Skeletal muscle cell (primary cell): ENCODE measurements at regions not wholly inside any gene's neighbourhood (a gene's known extent, or its start where the extent isn't known, plus 50 kb on each side); places are given as distances from the start of the nearest gene placed in this dataset.
"Not testable (repeated sequence)": the region's sequence is repeated elsewhere in the genome, so short reads cannot be mapped to it uniquely, and the experiment has no call there.

ENCODE experiments used
- DNase-seq: peaks from one replicate; pipeline ENCODE4 v3.0.0-alpha.2; 2010; ENCODE audit warnings: low read depth
- H3K4me3 ChIP-seq: 2 replicates; pipeline ENCODE4 v1.5.1; 2011; ENCODE audit warnings: low read depth, mild to moderate bottlenecking, control low read depth, low read length, moderate library complexity

DNA sequence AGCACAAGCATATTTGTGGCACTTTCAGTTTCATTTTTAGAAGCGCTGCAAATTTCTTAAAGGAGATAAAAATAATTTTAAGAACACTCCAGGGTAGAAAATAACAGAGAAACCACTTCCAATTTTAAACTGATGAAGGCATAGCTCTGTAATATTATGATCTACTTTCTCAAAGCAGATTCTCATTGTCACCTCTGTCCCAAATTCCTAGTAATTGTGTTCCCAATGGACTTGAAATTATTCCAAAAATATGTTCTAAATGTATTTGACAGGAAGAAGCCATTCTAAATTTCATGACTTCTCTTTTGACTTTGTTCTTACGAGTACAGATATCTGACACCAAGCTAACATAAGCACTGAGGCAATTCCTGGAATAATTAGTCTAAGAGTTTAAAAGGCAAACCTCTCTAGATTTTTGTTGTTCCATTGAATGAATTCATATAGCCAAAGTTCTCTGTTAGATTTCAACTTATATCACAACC is 140.2 kb upstream of the CARMIL1 start:
- H3K4me3 ChIP-seq, result peak overlapping the region; percentile 35
- no peak for DNase-seq

DNA sequence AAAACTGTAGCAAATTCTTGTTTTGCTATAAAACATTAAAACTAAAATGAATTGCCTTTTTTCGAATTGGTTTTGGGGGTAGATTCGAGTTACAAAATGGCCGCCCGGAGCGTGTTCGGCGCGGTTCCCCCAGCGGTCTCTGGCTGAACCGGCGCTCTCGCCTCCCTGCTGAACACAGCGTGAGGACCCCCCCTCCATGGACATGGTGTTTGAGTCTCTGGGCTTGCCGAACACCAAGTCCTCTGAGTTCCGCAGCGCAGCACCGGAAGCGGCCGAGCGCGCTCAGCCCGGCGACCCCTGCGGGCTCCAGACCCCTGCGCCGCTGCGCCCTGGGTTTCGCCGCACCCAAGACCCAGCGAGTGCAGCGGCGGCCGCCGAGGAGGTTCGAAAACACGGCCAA is 139.6 kb upstream of the CARMIL1 start:
- not testable (repeated sequence) for DNase-seq, H3K4me3 ChIP-seq

DNA sequence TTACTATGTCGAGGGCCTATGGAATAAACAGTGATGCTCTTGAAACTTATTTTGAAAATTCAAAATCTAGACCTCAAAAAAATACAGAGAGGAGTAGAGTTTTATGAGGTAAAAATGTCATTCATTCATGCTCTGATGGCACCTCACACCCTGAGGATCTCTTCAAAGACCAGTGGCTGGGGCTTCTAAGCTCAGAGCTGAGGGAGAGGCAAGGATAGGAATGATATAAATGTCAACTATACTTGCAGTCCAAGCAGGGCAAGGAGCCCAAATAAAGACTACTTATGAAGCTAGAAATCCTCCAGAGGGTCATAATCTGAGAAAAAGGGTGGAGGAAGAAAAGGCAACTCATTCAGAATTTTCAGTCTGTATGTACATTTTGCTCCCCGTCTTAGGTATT is 136.7 kb upstream of the CARMIL1 start:
- no peak overlapping the region for H3K4me3 ChIP-seq
- DNase-seq, result no peak

GRCh38 chr6:25144919-25145318 is 134.3 kb upstream of the CARMIL1 start:
- no peak for DNase-seq
- H3K4me3 ChIP-seq, result no peak overlapping the region

- H3K4me3 ChIP-seq, result no peak overlapping the region
- DNase-seq, result no peak
These were observed 132.0 kb upstream of the CARMIL1 start for GRCh38 chr6:25147223-25147622.

GRCh38 chr6:25150031-25150430 is 129.1 kb upstream of the CARMIL1 start:
- no peak for DNase-seq
- H3K4me3 ChIP-seq, result no peak overlapping the region

- H3K4me3 ChIP-seq, result no peak overlapping the region
- DNase-seq, result no peak
These were observed 128.3 kb upstream of the CARMIL1 start for GRCh38 chr6:25150863-25151262.

DNA sequence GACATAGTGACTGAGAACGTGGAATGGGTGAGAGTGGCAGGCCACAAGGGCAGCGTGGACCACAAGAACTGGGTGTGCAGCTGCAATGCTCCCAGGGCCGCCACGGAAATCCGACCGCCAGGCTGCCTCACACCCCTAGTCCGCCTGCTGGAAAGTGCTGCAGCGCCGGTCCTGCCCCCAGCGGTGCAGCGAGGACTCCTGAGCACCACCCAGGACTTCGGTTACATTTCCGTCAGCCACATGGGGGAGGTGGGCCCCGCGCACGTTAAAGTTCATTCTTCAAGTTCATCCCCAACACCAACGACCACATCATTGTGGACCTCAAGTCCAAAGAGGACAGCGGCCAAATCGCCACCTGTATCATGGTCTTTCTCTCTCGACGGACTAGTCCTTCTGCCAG is 126.1 kb upstream of the CARMIL1 start:
- no peak for DNase-seq
- H3K4me3 ChIP-seq, result no peak overlapping the region

GRCh38 chr6:25154034-25154596 is 125.1 kb upstream of the CARMIL1 start:
- DNase-seq, result no peak
- no peak overlapping the region for H3K4me3 ChIP-seq

- DNase-seq, result no peak
- no peak overlapping the region for H3K4me3 ChIP-seq
These were observed 124.0 kb upstream of the CARMIL1 start for GRCh38 chr6:25155211-25155610.

- DNase-seq, result no peak
- no peak overlapping the region for H3K4me3 ChIP-seq
These were observed 123.1 kb upstream of the CARMIL1 start for GRCh38 chr6:25156123-25156522.

- DNase-seq, result no peak
These were observed 122.0 kb upstream of the CARMIL1 start for GRCh38 chr6:25157183-25157582.

GRCh38 chr6:25157842-25158241 is 121.3 kb upstream of the CARMIL1 start:
- no peak for DNase-seq
- no peak overlapping the region for H3K4me3 ChIP-seq

More at GRCh38 chr6:25157183-25157582, 122.0 kb upstream of the CARMIL1 start:
- no peak overlapping the region for H3K4me3 ChIP-seq

DNA sequence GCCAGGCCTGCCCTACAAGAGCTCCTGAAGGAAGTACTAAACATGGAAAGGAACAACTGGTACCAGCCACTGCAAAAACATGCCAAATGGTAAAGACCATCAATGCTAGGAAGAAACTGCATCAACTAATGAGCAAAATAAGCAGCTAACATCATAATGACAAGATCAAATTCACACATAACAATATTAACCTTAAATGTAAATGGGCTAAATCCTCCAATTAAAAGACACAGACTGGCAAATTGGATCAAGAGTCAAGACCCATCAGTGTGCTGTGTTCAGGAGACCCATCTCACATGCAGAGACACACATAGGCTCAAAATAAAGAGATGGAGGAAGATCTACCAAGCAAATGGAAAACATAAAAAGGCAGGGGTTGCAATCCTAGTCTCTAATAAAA is 119.0 kb upstream of the CARMIL1 start:
- not testable (repeated sequence) for H3K4me3 ChIP-seq, DNase-seq

GRCh38 chr6:25165177-25165576 is 114.0 kb upstream of the CARMIL1 start:
- no peak for DNase-seq
- no peak overlapping the region for H3K4me3 ChIP-seq

DNA sequence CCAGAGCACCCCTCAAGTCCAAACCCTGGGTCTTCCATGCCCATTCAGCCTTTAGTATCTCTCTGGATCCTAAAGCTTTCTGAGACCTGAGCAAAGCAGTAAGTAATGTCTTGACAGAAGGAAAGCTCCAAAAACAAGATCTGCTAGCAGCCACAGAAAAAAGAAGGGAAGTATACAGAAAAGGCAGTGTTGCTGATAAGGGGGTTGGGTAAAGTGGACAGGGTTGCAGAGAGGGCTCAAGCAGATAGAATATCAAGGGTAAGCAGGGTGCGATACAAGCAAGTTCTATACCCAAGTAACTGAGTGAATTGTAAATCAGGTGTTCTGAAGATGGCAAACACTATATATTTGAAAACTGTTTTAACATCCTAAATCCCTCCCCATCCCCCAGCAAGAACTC is 113.4 kb upstream of the CARMIL1 start:
- H3K4me3 ChIP-seq, result no peak overlapping the region

GRCh38 chr6:25166955-25167748 is 112.0 kb upstream of the CARMIL1 start:
- no peak overlapping the region for H3K4me3 ChIP-seq
- no peak for DNase-seq

More for the DNA sequence above, 113.4 kb upstream of the CARMIL1 start:
- no peak for DNase-seq

DNA sequence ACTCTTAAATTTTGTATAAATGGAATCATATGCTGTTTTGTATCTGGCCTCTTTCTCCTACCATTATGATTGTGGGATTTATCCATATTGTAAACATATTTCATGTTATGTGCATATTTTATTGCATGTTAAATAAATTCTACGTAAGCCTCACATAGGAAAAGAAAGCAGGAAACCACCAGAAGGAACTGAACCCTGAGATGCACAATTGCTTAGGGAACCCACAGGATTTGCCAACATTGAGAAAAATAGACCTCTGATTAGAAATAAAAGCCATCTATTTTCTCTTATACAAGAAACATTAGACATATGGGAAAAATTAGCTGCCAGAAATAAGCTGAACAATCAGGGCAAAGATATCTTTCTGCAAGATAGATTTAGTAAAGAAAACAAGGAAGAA is 111.2 kb upstream of the CARMIL1 start:
- no peak overlapping the region for H3K4me3 ChIP-seq
- no peak for DNase-seq

- no peak overlapping the region for H3K4me3 ChIP-seq
- no peak for DNase-seq
These were observed 110.5 kb upstream of the CARMIL1 start for GRCh38 chr6:25168637-25169036.

GRCh38 chr6:25169553-25169952 is 109.6 kb upstream of the CARMIL1 start:
- no peak for DNase-seq
- H3K4me3 ChIP-seq, result no peak overlapping the region

GRCh38 chr6:25169961-25170360 is 109.2 kb upstream of the CARMIL1 start:
- no peak overlapping the region for H3K4me3 ChIP-seq
- DNase-seq, result no peak
